Lower leg skin (tissue), 3 donors: ENCODE measurements at regions not wholly inside any gene's neighbourhood (a gene's known extent, or its start where the extent isn't known, plus 50 kb on each side); places are given as distances from the start of the nearest gene placed in this dataset.

Experiments
- POLR2A ChIP-seq, 2 donors: fragments of 450-650 bp; IDR thresholded peaks; one replicate each; pipeline ENCODE4 v1.6.1; 2016 to 2017; ENCODE audit warnings: antibody characterized with exemption in 2 of 2, mild to moderate bottlenecking in 1 of 2, moderate library complexity in 1 of 2
- TF ChIP-seq, protein P1 (sequence below), 3 donors: fragments of 450-650 bp; IDR thresholded peaks; one replicate each; pipeline ENCODE4 v1.5.1; 2016; ENCODE audit warnings: antibody characterized with exemption in 3 of 3, mild to moderate bottlenecking in 3 of 3, moderate library complexity in 2 of 3

DNA sequence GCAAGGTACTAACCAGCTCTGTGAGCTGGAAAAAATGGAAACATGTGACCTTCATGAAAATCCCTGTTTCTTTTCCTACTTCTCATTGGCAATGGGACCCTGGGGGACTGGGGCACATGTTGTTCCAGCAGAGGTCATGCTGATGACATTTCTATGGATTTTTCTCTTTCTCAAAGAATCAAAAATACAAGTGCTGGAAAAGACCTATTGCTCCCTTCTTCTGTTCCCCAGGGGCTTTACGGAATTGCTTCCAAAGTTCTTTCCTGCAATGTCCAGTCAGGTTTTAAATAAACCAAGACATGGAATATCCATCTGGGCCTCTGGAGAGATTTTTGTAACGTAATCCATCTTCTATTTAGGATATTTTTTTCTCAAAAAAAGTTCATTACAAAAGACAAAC is 1006.1 kb upstream of the CELF4 start:
- TF ChIP-seq, protein P1, sequence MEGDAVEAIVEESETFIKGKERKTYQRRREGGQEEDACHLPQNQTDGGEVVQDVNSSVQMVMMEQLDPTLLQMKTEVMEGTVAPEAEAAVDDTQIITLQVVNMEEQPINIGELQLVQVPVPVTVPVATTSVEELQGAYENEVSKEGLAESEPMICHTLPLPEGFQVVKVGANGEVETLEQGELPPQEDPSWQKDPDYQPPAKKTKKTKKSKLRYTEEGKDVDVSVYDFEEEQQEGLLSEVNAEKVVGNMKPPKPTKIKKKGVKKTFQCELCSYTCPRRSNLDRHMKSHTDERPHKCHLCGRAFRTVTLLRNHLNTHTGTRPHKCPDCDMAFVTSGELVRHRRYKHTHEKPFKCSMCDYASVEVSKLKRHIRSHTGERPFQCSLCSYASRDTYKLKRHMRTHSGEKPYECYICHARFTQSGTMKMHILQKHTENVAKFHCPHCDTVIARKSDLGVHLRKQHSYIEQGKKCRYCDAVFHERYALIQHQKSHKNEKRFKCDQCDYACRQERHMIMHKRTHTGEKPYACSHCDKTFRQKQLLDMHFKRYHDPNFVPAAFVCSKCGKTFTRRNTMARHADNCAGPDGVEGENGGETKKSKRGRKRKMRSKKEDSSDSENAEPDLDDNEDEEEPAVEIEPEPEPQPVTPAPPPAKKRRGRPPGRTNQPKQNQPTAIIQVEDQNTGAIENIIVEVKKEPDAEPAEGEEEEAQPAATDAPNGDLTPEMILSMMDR (IDR thresholded peaks at IDR 0.05), result no peak
- no peak for TF ChIP-seq POLR2A (IDR thresholded peaks at IDR 0.05)
